ENCODE measurements at regions not wholly inside any gene's neighbourhood (a gene's known extent, or its start where the extent isn't known, plus 50 kb on each side); places are given as distances from the start of the nearest gene placed in this dataset.
A peak's percentile ranks its signal among the peaks of the same experiment; 100 is the strongest.

DNA sequence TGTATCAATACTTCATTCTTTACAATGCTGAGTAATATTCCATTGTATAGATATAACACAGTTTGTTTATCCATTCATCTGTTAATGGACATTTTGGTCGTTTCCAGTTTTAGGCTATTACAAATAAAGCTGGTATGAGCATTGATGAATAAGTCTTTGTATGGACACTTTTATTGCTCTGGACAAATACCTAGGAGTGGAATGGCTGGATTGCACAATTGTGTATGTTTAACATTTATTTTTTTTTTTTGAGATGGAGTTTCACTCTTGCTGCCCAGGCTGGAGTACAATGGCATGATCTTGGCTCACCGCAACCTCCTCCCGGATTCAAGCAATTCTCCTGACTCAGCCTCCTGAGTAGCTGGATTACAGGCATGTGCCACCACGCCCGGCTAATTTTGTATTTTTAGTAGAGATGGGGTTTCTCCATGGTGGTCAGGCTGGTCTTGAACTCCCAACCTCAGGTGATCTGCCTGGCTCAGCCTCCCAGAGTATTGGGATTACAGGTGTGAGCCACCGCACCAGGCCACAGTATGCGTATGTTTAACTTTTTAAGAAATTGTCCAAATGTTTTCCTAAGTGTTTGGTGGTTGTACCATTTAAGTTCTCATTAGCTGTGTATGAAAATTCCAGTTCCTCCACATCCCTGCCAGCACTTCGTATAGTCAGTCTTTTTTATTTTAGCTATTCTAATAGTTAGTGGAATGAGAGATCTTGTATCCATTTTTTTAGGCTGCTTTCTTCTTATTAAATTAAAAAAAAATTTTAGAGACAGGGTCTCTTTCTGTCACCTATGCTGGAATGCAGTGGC lies 194.9 kb upstream of the HAAO start:
- H3K4me3 ChIP-seq (ENCODE audit: low read depth, low read length): no peak overlapping the region
- TF ChIP-seq, protein P1, sequence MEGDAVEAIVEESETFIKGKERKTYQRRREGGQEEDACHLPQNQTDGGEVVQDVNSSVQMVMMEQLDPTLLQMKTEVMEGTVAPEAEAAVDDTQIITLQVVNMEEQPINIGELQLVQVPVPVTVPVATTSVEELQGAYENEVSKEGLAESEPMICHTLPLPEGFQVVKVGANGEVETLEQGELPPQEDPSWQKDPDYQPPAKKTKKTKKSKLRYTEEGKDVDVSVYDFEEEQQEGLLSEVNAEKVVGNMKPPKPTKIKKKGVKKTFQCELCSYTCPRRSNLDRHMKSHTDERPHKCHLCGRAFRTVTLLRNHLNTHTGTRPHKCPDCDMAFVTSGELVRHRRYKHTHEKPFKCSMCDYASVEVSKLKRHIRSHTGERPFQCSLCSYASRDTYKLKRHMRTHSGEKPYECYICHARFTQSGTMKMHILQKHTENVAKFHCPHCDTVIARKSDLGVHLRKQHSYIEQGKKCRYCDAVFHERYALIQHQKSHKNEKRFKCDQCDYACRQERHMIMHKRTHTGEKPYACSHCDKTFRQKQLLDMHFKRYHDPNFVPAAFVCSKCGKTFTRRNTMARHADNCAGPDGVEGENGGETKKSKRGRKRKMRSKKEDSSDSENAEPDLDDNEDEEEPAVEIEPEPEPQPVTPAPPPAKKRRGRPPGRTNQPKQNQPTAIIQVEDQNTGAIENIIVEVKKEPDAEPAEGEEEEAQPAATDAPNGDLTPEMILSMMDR (IDR thresholded peaks at IDR 0.05; ENCODE audit: insufficient read depth, low read depth, low read length): no peak
- DNase-seq (ENCODE audit: low read depth): peak; percentile 90

DNA sequence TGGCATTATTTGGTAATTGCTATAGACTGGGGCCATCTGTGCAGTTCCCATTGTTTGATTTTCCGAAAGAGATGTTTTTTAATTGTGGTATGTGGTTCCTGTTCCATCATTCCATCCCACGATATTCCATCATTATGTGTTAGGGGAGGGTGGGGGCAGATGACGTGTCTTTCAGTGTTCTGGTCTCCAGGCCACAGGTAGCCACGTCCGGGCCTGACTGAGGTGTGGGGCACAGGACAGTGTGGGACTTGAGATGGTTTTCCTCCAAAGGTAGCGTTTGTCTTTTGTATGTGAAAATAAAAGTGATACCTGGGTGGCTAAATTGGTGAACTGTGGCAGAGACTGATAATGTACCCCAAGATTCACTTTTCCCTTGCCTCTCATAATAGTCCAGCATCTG lies 192.2 kb upstream of the HAAO start:
- no peak overlapping the region for H3K4me3 ChIP-seq (ENCODE audit: low read depth, low read length)
- TF ChIP-seq, protein P1 (IDR thresholded peaks at IDR 0.05; ENCODE audit: insufficient read depth, low read depth, low read length): no peak
- DNase-seq (ENCODE audit: low read depth): no peak

DNA sequence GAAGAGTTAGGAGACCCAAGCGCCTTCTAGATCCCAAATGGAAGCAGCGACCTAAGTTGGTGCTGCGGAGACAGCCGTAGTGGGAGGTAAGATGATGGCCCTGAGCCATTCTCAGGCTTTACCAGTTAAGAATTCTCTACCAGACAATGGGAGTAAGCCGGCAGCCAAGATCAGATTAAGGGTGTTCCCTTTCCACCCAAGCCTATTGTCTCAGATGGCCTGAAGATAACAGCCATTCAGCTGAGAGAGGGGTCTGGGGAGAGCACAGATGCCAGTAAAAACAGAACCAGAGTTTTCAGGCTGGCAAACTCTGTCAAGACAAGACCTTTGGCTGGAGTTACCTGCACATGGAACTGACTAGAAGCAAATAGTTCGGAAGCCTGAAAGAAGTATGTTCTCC lies 191.7 kb upstream of the HAAO start:
- TF ChIP-seq, protein P1 (IDR thresholded peaks at IDR 0.05; ENCODE audit: insufficient read depth, low read depth, low read length): no peak
- no peak overlapping the region for H3K4me3 ChIP-seq (ENCODE audit: low read depth, low read length)
- no peak for DNase-seq (ENCODE audit: low read depth)

DNA sequence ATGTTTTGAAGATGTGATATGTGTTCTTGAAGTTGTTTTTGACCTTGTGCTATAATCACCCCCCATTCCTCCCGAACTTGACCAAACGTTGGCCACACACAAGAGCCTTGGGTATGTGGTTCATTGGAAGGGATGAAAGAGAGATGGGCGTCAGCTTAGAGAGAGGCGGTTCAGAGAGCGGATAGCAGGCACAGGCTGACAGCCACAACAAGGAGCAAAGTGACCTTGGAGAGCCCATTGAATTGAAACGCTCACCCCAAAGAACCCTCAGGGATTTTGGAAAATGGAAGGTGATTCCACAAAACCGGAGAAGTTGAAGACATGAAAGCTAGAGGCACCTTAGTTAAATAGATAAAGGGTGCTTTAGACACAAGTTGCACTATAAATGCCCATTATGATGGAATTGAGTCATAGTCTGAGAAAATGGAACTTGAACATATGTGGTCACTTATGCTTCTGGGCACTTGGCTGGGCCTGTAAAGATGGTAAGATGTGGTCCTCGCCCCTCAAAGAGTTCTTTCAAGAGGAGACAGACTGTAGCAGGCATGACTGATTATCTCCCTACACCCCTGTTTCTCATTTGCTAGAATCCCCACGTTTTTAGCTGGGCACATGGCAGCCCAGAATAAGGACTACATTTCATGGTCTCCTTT lies 188.5 kb upstream of the HAAO start:
- DNase-seq (ENCODE audit: low read depth): no peak
- TF ChIP-seq, protein P1 (IDR thresholded peaks at IDR 0.05; ENCODE audit: insufficient read depth, low read depth, low read length): no peak
- no peak overlapping the region for H3K4me3 ChIP-seq (ENCODE audit: low read depth, low read length)

DNA sequence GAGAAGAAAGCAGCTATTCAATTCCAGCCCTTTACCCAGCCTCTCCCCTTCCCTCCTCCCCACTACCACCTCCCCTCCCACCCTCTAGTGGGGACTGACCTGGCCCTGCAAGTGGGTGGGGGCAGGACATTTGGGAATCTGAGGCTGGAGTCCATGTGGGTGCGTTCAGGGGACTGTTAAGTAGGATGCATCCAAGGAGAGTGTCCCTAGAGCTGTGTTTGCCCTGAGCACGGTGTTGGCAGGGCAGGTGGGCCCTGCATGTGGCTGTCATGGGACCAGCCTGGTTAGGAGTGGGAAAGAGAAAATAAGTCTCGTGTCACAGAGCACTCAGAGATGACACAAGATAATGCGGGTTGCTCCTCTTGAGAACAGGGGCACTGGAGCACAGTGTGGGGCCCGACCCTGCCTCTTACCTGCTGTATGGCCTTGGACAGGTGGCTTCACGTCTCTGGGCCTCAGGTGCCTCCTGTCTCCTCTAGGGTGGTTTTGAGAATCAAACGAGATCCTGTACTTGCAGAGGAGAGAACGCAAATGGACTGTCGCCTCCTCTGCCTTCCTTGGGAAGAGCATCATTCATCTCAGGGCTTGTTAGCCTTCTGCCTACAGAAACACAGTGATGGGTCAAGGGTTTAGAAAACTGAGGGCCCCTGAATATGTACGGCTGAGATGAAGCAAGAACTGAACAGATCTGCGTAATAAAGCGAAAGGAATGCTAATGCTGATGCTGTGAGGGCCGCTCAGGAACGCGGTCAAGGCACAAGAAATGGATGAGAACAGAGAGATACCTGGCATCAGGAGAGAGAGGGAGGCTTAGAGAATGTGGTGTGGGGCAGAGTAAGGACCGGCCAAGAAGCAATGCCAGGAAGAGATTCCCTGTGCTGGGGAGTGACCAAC lies 187.7 kb upstream of the HAAO start:
- TF ChIP-seq, protein P1 (IDR thresholded peaks at IDR 0.05; ENCODE audit: insufficient read depth, low read depth, low read length): no peak
- DNase-seq (ENCODE audit: low read depth): no peak
- no peak overlapping the region for H3K4me3 ChIP-seq (ENCODE audit: low read depth, low read length)

DNA sequence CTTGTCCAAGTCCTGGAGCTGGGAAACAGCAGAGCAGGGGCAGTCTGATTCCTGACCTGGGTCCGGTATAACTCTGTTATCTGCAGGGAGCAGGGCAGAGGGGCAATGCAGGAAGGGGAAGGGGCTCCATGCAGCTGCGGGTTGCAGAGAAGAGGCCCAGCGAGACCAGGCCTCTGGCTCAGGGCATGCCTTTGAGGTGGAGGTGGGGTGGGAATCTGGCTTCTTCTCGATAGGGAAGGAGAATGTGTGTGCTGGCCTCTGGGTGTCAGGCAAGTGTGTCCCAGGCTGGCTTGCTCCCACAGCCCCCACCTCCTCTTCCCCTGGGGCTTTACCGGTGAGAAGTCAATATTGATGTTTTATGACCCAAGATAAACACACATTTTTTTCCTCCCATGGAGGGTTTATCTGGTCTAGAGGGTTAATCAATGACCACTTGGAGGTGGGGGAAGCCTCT lies 187.1 kb upstream of the HAAO start:
- TF ChIP-seq, protein P1 (IDR thresholded peaks at IDR 0.05; ENCODE audit: insufficient read depth, low read depth, low read length): no peak
- no peak overlapping the region for H3K4me3 ChIP-seq (ENCODE audit: low read depth, low read length)
- no peak for DNase-seq (ENCODE audit: low read depth)

All from fibroblast of villous mesenchyme (primary cell).